DND-41 (cell line): ENCODE measurements at regions not wholly inside any gene's neighbourhood (a gene's known extent, or its start where the extent isn't known, plus 50 kb on each side); places are given as distances from the start of the nearest gene placed in this dataset.

Source experiments
- ATAC-seq: fragments of 200-7000 bp; cut with Tn5 transposase; 3 replicates; pipeline ENCODE4 v1.9.1; 2021; ENCODE audit warnings: low read depth; ENCODE audit not compliant: insufficient read depth
- DNase-seq: peaks from one replicate; pipeline ENCODE4 v3.0.0-alpha.2; 2020
- H2AFZ ChIP-seq: 2 replicates; pipeline ENCODE4 v1.6.0; 2012; ENCODE audit warnings: low read depth, low read length
- H3K27ac ChIP-seq: 2 replicates; pipeline ENCODE4 v1.5.1; 2012; ENCODE audit warnings: low read length, inconsistent platforms
- H3K27me3 ChIP-seq: fragments of 200-600 bp; sonication (generic); 2 replicates; pipeline ENCODE4 v1.6.0; 2012; ENCODE audit warnings: low read length, mild to moderate bottlenecking, inconsistent platforms; ENCODE audit not compliant: insufficient read depth, poor library complexity
- H3K36me3 ChIP-seq: 2 replicates; pipeline ENCODE4 v1.5.1; 2012; ENCODE audit warnings: low read length, inconsistent platforms; ENCODE audit not compliant: insufficient read depth
- H3K4me1 ChIP-seq: 2 replicates; pipeline ENCODE4 v1.5.1; 2012; ENCODE audit warnings: mild to moderate bottlenecking, low read length; ENCODE audit not compliant: insufficient read depth
- H3K4me2 ChIP-seq: 2 replicates; pipeline ENCODE4 v1.6.0; 2012; ENCODE audit warnings: mild to moderate bottlenecking, moderate library complexity, low read length, inconsistent platforms; ENCODE audit not compliant: insufficient read depth
- H3K4me3 ChIP-seq, 2 experiments: fragments of 200-600 bp in 1 of 2; shearing (Covaris generic) in 1 of 2; 2 replicates each; pipeline ENCODE4 v1.5.1; 2012 to 2016; ENCODE audit warnings: inconsistent platforms in 2 of 2, low read length in 2 of 2, mild to moderate bottlenecking in 2 of 2, low read depth in 1 of 2, moderate library complexity in 1 of 2
- H3K79me2 ChIP-seq: 2 replicates; pipeline ENCODE4 v1.6.0; 2012; ENCODE audit warnings: low read length, inconsistent platforms; ENCODE audit not compliant: insufficient read depth
- H3K9ac ChIP-seq: 2 replicates; pipeline ENCODE4 v1.6.0; 2012; ENCODE audit warnings: low read depth, mild to moderate bottlenecking, inconsistent platforms, low read length, moderate library complexity
- H3K9me3 ChIP-seq: 2 replicates; pipeline ENCODE4 v1.5.1; 2012; ENCODE audit warnings: low read length, moderate library complexity, mild to moderate bottlenecking, inconsistent platforms; ENCODE audit not compliant: insufficient read depth, severe bottlenecking
- H4K20me1 ChIP-seq: 2 replicates; pipeline ENCODE4 v1.6.0; 2012; ENCODE audit warnings: low read length; ENCODE audit not compliant: insufficient read depth
- EZH2 ChIP-seq: IDR thresholded peaks from 3 replicates; pipeline ENCODE4 v1.6.1; 2012; ENCODE audit warnings: borderline replicate concordance, low read depth, mild to moderate bottlenecking, moderate library complexity, low read length, inconsistent platforms; ENCODE audit not compliant: severe bottlenecking
- TF ChIP-seq, protein P1 (sequence below): IDR thresholded peaks from 2 replicates; pipeline ENCODE4 v1.5.1; 2012; ENCODE audit warnings: borderline replicate concordance, low read length, moderate library complexity, mild to moderate bottlenecking; ENCODE audit not compliant: poor library complexity, severe bottlenecking; ENCODE audit errors: extremely low read depth

DNA sequence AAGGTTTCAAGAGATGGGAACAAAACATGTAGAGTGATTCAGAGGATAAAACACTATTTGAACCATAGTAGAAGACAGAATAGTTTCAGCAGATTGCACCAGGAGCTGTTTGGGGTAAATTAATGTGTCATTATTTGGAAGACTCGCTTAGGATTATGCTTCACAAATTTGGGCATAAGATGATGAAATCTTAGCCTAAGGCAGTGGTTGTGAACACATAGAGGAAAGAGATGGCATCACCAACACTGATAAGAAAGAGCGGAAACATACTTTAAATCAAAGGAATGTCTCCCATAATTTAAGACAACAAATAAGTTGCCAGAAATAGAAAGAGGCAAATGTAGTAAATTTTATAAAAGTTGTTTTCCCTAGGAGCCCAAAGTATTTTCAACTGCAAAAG, 66.1 kb upstream of the TBCA start:
- no peak overlapping the region for H3K4me3 ChIP-seq
- no peak for ATAC-seq
- no peaks in the 10 kb centered on the region for H4K20me1 ChIP-seq
- no peaks in the 10 kb centered on the region for H3K79me2 ChIP-seq
- no peak overlapping the region for H3K4me2 ChIP-seq
- TF ChIP-seq, protein P1, sequence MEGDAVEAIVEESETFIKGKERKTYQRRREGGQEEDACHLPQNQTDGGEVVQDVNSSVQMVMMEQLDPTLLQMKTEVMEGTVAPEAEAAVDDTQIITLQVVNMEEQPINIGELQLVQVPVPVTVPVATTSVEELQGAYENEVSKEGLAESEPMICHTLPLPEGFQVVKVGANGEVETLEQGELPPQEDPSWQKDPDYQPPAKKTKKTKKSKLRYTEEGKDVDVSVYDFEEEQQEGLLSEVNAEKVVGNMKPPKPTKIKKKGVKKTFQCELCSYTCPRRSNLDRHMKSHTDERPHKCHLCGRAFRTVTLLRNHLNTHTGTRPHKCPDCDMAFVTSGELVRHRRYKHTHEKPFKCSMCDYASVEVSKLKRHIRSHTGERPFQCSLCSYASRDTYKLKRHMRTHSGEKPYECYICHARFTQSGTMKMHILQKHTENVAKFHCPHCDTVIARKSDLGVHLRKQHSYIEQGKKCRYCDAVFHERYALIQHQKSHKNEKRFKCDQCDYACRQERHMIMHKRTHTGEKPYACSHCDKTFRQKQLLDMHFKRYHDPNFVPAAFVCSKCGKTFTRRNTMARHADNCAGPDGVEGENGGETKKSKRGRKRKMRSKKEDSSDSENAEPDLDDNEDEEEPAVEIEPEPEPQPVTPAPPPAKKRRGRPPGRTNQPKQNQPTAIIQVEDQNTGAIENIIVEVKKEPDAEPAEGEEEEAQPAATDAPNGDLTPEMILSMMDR = no peak
- TF ChIP-seq EZH2 = no peak
- no peaks in the 10 kb centered on the region for H3K9me3 ChIP-seq
- no peak overlapping the region for H3K27ac ChIP-seq
- H3K9ac ChIP-seq = no peak overlapping the region
- H3K36me3 ChIP-seq = no peaks in the 10 kb centered on the region
- H3K27me3 ChIP-seq = no peaks in the 10 kb centered on the region
- no peaks in the 10 kb centered on the region for H3K4me1 ChIP-seq
- DNase-seq = no peak
- no peak overlapping the region for H2AFZ ChIP-seq

DNA sequence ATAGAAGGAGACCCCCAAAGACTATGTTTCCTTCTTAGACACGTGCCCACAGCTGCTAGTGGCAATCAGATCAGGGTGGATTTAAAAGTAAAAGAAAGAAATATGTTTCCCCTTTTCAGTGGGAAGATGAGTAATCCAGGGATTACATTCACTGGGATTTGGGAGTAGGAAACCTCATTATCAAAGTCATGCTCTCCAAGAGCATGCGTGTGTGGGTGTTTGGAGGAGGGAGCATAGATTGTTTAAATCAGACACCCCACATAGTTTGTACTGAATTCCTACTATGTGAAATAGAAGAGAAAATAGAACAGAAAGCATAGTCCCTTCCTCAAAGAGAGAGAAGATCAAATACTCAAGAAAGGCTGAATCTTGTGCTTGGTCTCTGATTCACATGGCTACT, 65.5 kb upstream of the TBCA start:
- TF ChIP-seq EZH2 = no peak
- TF ChIP-seq, protein P1 = no peak
- H3K9ac ChIP-seq = no peak overlapping the region

DNA sequence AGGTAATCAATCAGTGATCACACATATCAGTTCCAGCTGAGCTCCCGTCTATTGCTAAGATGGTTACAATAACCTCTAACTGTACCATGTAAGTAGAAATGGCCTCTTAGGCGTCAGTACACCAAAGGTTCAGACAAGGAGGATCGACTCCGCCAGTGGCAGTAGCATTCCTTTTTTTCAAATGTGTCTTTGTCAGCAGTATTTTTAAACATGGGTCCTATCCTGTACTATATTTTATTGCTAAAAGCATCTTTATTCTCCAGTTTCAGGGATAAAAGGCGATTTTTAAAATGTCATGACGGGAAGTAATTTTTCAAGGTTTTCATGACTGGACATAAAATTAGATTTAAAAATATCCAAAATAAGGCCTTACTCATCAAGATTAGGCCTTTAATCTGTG, 64.8 kb upstream of the TBCA start:
- Histone ChIP-seq H3K9me3 (no peaks in the 10 kb centered on the region), H3K9ac (no peak overlapping the region), H3K36me3 (no peaks in the 10 kb centered on the region), H3K4me2 (no peak overlapping the region), H3K4me1 (no peaks in the 10 kb centered on the region), H3K79me2 (no peaks in the 10 kb centered on the region), H3K27me3 (no peaks in the 10 kb centered on the region), H2AFZ (no peak overlapping the region), H4K20me1 (no peaks in the 10 kb centered on the region), H3K4me3 (no peak overlapping the region), H3K27ac (no peak overlapping the region)
- ATAC-seq (no peak), DNase-seq (no peak)
- TF ChIP-seq, protein P1 = no peak
- TF ChIP-seq EZH2 = no peak

More for the DNA sequence above, 65.5 kb upstream of the TBCA start:
- H4K20me1 ChIP-seq = no peaks in the 10 kb centered on the region
- H2AFZ ChIP-seq = no peak overlapping the region
- no peaks in the 10 kb centered on the region for H3K9me3 ChIP-seq
- no peak overlapping the region for H3K4me2 ChIP-seq
- no peaks in the 10 kb centered on the region for H3K27me3 ChIP-seq
- H3K4me3 ChIP-seq = no peak overlapping the region
- no peaks in the 10 kb centered on the region for H3K79me2 ChIP-seq
- no peak overlapping the region for H3K27ac ChIP-seq
- ATAC-seq (no peak), DNase-seq (no peak)
- H3K36me3 ChIP-seq = no peaks in the 10 kb centered on the region
- H3K4me1 ChIP-seq = no peaks in the 10 kb centered on the region

DNA sequence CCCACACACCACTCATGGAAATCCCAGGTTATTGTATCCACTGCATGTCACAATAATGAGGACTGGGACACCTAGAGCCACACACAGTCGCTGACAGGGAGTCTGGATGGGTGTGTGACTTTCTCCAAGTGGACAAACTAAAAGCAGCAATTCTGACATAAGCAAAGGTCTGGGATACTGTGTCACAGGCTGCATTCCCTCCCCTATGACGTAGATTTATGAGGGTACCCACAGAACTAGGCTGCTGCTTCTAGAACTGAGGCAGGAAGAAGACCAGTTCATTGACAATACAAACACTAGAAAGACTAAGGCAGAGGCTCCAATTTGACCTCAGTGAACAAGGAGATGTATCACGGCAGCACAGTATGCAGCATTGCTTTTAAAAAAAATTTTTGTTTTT, 63.6 kb upstream of the TBCA start:
- no peak overlapping the region for H3K4me2 ChIP-seq
- H3K4me3 ChIP-seq = no peak overlapping the region
- no peaks in the 10 kb centered on the region for H3K79me2 ChIP-seq
- no peak for DNase-seq
- H2AFZ ChIP-seq = no peak overlapping the region
- H3K27me3 ChIP-seq = no peaks in the 10 kb centered on the region
- no peaks in the 10 kb centered on the region for H3K36me3 ChIP-seq
- no peaks in the 10 kb centered on the region for H3K9me3 ChIP-seq
- H3K4me1 ChIP-seq = no peaks in the 10 kb centered on the region
- no peak for ATAC-seq
- H4K20me1 ChIP-seq = no peaks in the 10 kb centered on the region
- H3K27ac ChIP-seq = no peak overlapping the region
- H3K9ac ChIP-seq = no peak overlapping the region
- TF ChIP-seq, protein P1 = no peak
- no peak for TF ChIP-seq EZH2
